Heart right ventricle (tissue), 16 donors: ENCODE measurements at regions not wholly inside any gene's neighbourhood (a gene's known extent, or its start where the extent isn't known, plus 50 kb on each side); places are given as distances from the start of the nearest gene placed in this dataset.

Experiments used
- ATAC-seq, 8 donors: fragments of 200-7000 bp; cut with Tn5 transposase; one replicate each; pipeline ENCODE4 v1.9.1; 2020; ENCODE audit warnings: mild to moderate bottlenecking in 8 of 8, moderate library complexity in 8 of 8, moderate number of reproducible peaks in 1 of 8
- DNase-seq, 2 donors: peaks; one replicate each; pipeline ENCODE4 v3.0.0-alpha.2; 2020
- H3K27ac ChIP-seq, 10 donors: fragments of 200-600 bp; sonication (generic) in 2 of 10; one replicate each; pipeline versions ENCODE4 v1.5.0 to v1.8.0; 2020 to 2022; ENCODE audit warnings: mild to moderate bottlenecking in 3 of 10
- H3K27me3 ChIP-seq, 7 donors: fragments of 200-600 bp; one replicate each; pipeline ENCODE4 v1.8.0; 2021 to 2022; ENCODE audit warnings: mild to moderate bottlenecking in 2 of 7
- H3K36me3 ChIP-seq, 9 donors: fragments of 200-600 bp; sonication (generic) in 1 of 9; one replicate each; pipeline versions ENCODE4 v1.5.0 to v1.8.0; 2020 to 2022; ENCODE audit warnings: mild to moderate bottlenecking in 2 of 9
- H3K4me1 ChIP-seq, 9 donors: fragments of 200-600 bp; sonication (generic) in 1 of 9; one replicate each; pipeline versions ENCODE4 v1.5.0 to v1.8.0; 2020 to 2022; ENCODE audit warnings: mild to moderate bottlenecking in 4 of 9
- H3K4me3 ChIP-seq, 10 donors: fragments of 200-600 bp; sonication (generic) in 2 of 10; one replicate each; pipeline versions ENCODE4 v1.5.0 to v1.8.0; 2020 to 2022; ENCODE audit warnings: mild to moderate bottlenecking in 7 of 10, moderate library complexity in 2 of 10
- H3K9me3 ChIP-seq, 11 donors: fragments of 200-600 bp in 10 of 11; sonication (generic) in 2 of 11; one replicate each; pipeline versions ENCODE4 v1.5.0 to v1.8.0; 2013 to 2022; ENCODE audit warnings: mild to moderate bottlenecking in 2 of 11, control low read depth in 1 of 11, moderate library complexity in 1 of 11
- WGBS, 2 donors: extraction: QIAGEN DNeasy Blood & Tissue Kit; methylation state at CpG; one replicate each; pipeline ENCODE4 v1.1.7; 2013; ENCODE audit warnings: inconsistent platforms in 1 of 2; 5-methylcytosine and 5-hydroxymethylcytosine counted together
- intact Hi-C, 10 donors: fragments of 100-400 bp; cut with DNase I; formaldehyde crosslinking; loops; one replicate each; pipeline versions ENCODE4 v1.11.1 to v1.14.2; 2022
- TF ChIP-seq, protein P1 (sequence below), 9 donors: fragments of 200-600 bp; sonication (generic) in 2 of 9; IDR thresholded peaks; one replicate each; pipeline versions ENCODE4 v1.5.0 to v1.8.0; 2021 to 2022; ENCODE audit warnings: antibody characterized with exemption in 9 of 9, mild to moderate bottlenecking in 5 of 9, moderate library complexity in 1 of 9
- donor health status: Arrhythmogenic right ventricular cardiomyopathy.
- donor health status: ischemic (EF 13 %, LVEDD 7.1; RV severe dilation, severe dysfunction).
- donor health status: healthy with polysubstance abuse.
- donor health status: DM: no; HTN: yes; CAD: no.
- donor health status: DM: no; HTN: no; CAD: no.
- donor health status: ischemic (EF 25% LVEDD 6.9; RV normal size, moderate dysfunction).
- donor health status: ischemic (EF 25% LVEDD 5.7; RV mildly dilated, moderate dysfunction).
- donor health status: healthy.
- donor health status: DM: yes; HTN: yes; CAD: no.
- donor health status: Ischemic cardiomyopathy.
- donor health status: ischemic (EF 35%, LVEDD 5.7; RV mildly dilated, moderate dysfunction).
- donor health status: nonischemic (EF 11% LVEDD 7.7; RV severe dilation, severe dysfunction).
- donor health status: DM: yes; HTN: yes; CAD: no.
- donor health status: PGD.
- donor health status: ischemic (EF 29% LVEDD 5.4; RV normal size, mild dysfunction).
- donor health status: nonischemic (EF 23%, LVEDD 6.1; RV moderate dilation, normal function).

DNA sequence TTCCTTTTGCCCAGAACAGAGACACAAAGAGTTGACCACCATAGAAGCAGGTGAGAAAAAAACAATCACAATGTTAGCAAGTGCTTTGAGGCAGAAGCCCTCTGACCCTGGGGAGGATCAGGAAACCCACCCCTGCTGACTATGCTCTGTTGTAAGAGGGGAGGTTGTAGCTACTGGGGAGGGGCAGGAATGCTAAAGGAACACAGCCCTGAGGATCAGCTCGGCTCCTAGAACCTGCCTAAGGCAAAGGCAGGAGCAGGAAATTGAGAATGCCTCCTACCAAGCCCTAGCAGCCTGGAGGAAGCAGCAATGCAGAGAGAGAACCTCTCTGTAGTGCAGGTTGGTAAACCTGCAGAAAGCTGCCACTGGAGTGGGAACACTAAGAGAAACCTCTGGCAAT, 624.0 kb upstream of the KLF12 start:
- ATAC-seq (no peak), DNase-seq (no peak)
- 52 to 65% methylated on average over 1 of the region's 1 CpG for WGBS, 2 donors
- Histone ChIP-seq H3K36me3 (no peaks in the 10 kb centered on the region), H3K4me1 (no peaks in the 10 kb centered on the region), H3K27me3 (no peaks in the 10 kb centered on the region), H3K27ac (no peak overlapping the region), H3K9me3 (no peaks in the 10 kb centered on the region), H3K4me3 (no peak overlapping the region)
- TF ChIP-seq, protein P1, sequence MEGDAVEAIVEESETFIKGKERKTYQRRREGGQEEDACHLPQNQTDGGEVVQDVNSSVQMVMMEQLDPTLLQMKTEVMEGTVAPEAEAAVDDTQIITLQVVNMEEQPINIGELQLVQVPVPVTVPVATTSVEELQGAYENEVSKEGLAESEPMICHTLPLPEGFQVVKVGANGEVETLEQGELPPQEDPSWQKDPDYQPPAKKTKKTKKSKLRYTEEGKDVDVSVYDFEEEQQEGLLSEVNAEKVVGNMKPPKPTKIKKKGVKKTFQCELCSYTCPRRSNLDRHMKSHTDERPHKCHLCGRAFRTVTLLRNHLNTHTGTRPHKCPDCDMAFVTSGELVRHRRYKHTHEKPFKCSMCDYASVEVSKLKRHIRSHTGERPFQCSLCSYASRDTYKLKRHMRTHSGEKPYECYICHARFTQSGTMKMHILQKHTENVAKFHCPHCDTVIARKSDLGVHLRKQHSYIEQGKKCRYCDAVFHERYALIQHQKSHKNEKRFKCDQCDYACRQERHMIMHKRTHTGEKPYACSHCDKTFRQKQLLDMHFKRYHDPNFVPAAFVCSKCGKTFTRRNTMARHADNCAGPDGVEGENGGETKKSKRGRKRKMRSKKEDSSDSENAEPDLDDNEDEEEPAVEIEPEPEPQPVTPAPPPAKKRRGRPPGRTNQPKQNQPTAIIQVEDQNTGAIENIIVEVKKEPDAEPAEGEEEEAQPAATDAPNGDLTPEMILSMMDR (IDR thresholded peaks at IDR 0.05), result no peak
- intact Hi-C loops, result no loop called here

- intact Hi-C loops, result no loop called here
- WGBS, 2 donors, result 89 to 92% methylated on average over 2 of the region's 2 CpGs
- TF ChIP-seq, protein P1 (IDR thresholded peaks at IDR 0.05), result no peak
Observed at GRCh38 chr13:74755065-74755464, 620.9 kb upstream of the KLF12 start.

DNA sequence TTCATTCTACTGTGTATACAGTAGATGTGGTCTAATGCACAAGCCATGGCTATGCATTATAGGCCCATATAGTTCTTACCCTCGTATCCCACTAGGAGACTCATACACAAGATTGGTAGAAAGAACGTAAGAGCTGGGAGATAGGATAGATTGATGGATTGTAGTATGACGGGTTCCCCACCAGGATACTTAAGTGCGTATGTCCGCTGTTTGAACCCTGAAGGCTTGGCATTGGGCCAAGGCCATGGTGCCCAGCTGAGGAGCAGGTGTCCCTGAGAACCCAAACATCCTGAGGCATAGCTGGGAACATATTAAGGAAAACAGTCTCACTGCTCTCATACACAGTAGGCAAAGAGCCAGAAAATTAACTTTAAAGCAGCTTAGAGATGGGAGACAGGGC, 617.5 kb upstream of the KLF12 start:
- no peaks in the 10 kb centered on the region for H3K36me3 ChIP-seq
- no peak for ATAC-seq
- no peaks in the 10 kb centered on the region for H3K9me3 ChIP-seq
- DNase-seq, result no peak
- WGBS, 2 donors, result 86 to 95% methylated on average over 5 of the region's 5 CpGs
- H3K27me3 ChIP-seq, result no peaks in the 10 kb centered on the region
- H3K4me1 ChIP-seq, result no peaks in the 10 kb centered on the region
- H3K27ac ChIP-seq, result no peak overlapping the region
- intact Hi-C loops, result no loop called here
- H3K4me3 ChIP-seq, result no peak overlapping the region
- TF ChIP-seq, protein P1 (IDR thresholded peaks at IDR 0.05), result no peak

More at GRCh38 chr13:74755065-74755464, 620.9 kb upstream of the KLF12 start:
- Histone ChIP-seq H3K27ac (no peak overlapping the region), H3K36me3 (no peaks in the 10 kb centered on the region), H3K4me3 (no peak overlapping the region), H3K9me3 (no peaks in the 10 kb centered on the region), H3K4me1 (no peaks in the 10 kb centered on the region), H3K27me3 (no peaks in the 10 kb centered on the region)
- DNase-seq (no peak), ATAC-seq (no peak)

GRCh38 chr13:74747186-74747955, 613.2 kb upstream of the KLF12 start:
- Histone ChIP-seq H3K9me3 (no peaks in the 10 kb centered on the region), H3K4me3 (no peak overlapping the region), H3K4me1 (peaks cover 0 to 5% (median 0%) of the 10 kb centered on the region in 9 donors), H3K27me3 (no peaks in the 10 kb centered on the region), H3K27ac (no peak overlapping the region), H3K36me3 (no peaks in the 10 kb centered on the region)
- ATAC-seq (no peak), DNase-seq (no peak)
- TF ChIP-seq, protein P1 (IDR thresholded peaks at IDR 0.05), result no peak
- intact Hi-C loops, result no loop called here
- 75 to 77% methylated on average over 6 of the region's 6 CpGs for WGBS, 2 donors
